ENCODE measurements at regions not wholly inside any gene's neighbourhood (a gene's known extent, or its start where the extent isn't known, plus 50 kb on each side); places are given as distances from the start of the nearest gene placed in this dataset.

- ChIA-PET CTCF (no interaction called here), POLR2A (no interaction called here)
- no peak for ATAC-seq
- DNase-seq (ENCODE audit: low read depth in 1 of 2, low spot score in 1 of 2), result no peak
- H3K4me2 ChIP-seq, result no peak overlapping the region
- no peaks in the 10 kb centered on the region for H3K4me1 ChIP-seq
- H3K4me3 ChIP-seq, result no peak overlapping the region
- H3K9me3 ChIP-seq, result no peaks in the 10 kb centered on the region; the same call in 2 of the 3 replicates
- WGBS (ENCODE audit: missing lambda C conversion rate), result 24% methylated on average over 3 of the region's 3 CpGs
- no peak overlapping the region for H3K27ac ChIP-seq
- TF ChIP-seq KDM5A (IDR thresholded peaks at IDR 0.05), result no peak
- TF ChIP-seq, protein P1, sequence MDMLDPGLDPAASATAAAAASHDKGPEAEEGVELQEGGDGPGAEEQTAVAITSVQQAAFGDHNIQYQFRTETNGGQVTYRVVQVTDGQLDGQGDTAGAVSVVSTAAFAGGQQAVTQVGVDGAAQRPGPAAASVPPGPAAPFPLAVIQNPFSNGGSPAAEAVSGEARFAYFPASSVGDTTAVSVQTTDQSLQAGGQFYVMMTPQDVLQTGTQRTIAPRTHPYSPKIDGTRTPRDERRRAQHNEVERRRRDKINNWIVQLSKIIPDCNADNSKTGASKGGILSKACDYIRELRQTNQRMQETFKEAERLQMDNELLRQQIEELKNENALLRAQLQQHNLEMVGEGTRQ (IDR thresholded peaks at IDR 0.05), result no peak
- TF ChIP-seq ZSCAN20 (CRISPR knock-in tag; IDR thresholded peaks at IDR 0.05), result no peak
- TF ChIP-seq, protein P2, sequence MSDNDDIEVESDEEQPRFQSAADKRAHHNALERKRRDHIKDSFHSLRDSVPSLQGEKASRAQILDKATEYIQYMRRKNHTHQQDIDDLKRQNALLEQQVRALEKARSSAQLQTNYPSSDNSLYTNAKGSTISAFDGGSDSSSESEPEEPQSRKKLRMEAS (IDR thresholded peaks at IDR 0.05), result no peak
- TF ChIP-seq BHLHE40 (IDR thresholded peaks at IDR 0.05; ENCODE audit: low read depth, low read length), result no peak
- FAIRE-seq, result no peak
These were observed 168.5 kb upstream of the TCERG1L start for GRCh38 chr10:131480066-131480465.

- Histone ChIP-seq H3K4me3 (no peak overlapping the region), H3K4me1 (no peaks in the 10 kb centered on the region), H3K27ac (no peak overlapping the region), H3K9me3 (no peaks in the 10 kb centered on the region; the same call in 2 of the 3 replicates), H3K4me2 (no peak overlapping the region)
- 9% methylated on average over 7 of the region's 7 CpGs for WGBS (ENCODE audit: missing lambda C conversion rate)
- ChIA-PET CTCF (interaction anchor here (0.6 kb wide), 1 partner anchor 54 kb away, joined by 4 read pairs; no protein-coding TSS in a partner anchor), POLR2A (no interaction called here)
- DNase-seq (ENCODE audit: low read depth in 1 of 2, low spot score in 1 of 2) (no peak), FAIRE-seq (no peak), ATAC-seq (no peak)
- TF ChIP-seq MAZ (IDR thresholded peaks at IDR 0.05; ENCODE audit: borderline replicate concordance, low read depth, low read length) (no peak), HDAC2 (IDR thresholded peaks at IDR 0.05) (no peak), CBX8 (IDR thresholded peaks at IDR 0.05) (no peak), POLR2AphosphoS2 (conservative IDR thresholded peaks at IDR 0.05; ENCODE audit: low read length) (no peak), CHD4 (IDR thresholded peaks at IDR 0.05; ENCODE audit: borderline replicate concordance) (no peak), KDM5A (IDR thresholded peaks at IDR 0.05) (no peak), EP300 (IDR thresholded peaks at IDR 0.05) (no peak), NFE2L2 (conservative IDR thresholded peaks at IDR 0.05; ENCODE audit: low read length) (no peak), EHMT2 (IDR thresholded peaks at IDR 0.05; ENCODE audit: low read depth) (no peak), HES2 (IDR thresholded peaks at IDR 0.05) (no peak), GATA3 (IDR thresholded peaks at IDR 0.05; ENCODE audit: borderline replicate concordance) (no peak), ZC3H11A (IDR thresholded peaks at IDR 0.05) (no peak)
- TF ChIP-seq, protein P1 (IDR thresholded peaks at IDR 0.05), result no peak
- TF ChIP-seq, protein P3, sequence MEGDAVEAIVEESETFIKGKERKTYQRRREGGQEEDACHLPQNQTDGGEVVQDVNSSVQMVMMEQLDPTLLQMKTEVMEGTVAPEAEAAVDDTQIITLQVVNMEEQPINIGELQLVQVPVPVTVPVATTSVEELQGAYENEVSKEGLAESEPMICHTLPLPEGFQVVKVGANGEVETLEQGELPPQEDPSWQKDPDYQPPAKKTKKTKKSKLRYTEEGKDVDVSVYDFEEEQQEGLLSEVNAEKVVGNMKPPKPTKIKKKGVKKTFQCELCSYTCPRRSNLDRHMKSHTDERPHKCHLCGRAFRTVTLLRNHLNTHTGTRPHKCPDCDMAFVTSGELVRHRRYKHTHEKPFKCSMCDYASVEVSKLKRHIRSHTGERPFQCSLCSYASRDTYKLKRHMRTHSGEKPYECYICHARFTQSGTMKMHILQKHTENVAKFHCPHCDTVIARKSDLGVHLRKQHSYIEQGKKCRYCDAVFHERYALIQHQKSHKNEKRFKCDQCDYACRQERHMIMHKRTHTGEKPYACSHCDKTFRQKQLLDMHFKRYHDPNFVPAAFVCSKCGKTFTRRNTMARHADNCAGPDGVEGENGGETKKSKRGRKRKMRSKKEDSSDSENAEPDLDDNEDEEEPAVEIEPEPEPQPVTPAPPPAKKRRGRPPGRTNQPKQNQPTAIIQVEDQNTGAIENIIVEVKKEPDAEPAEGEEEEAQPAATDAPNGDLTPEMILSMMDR (IDR thresholded peaks at IDR 0.05), result no peak
These were observed 169.3 kb upstream of the TCERG1L start for GRCh38 chr10:131480861-131481260.

GRCh38 chr10:131485732-131486131 lies 174.2 kb upstream of the TCERG1L start:
- 2% methylated on average over 2 of the region's 2 CpGs for WGBS (ENCODE audit: missing lambda C conversion rate)
- Histone ChIP-seq H3K9me3 (peaks cover 6% of the 10 kb centered on the region; the same call in 1 of the 3 replicates), H3K4me1 (no peaks in the 10 kb centered on the region), H3K4me2 (no peak overlapping the region), H3K27ac (no peak overlapping the region), H3K4me3 (no peak overlapping the region)
- ATAC-seq, result no peak
- POLR2A ChIA-PET, result no interaction called here
- DNase-seq (ENCODE audit: low read depth in 1 of 2, low spot score in 1 of 2), result no peak
- FAIRE-seq, result no peak
- CTCF ChIA-PET, result no interaction called here
- no peak for TF ChIP-seq GATA3 (IDR thresholded peaks at IDR 0.05; ENCODE audit: borderline replicate concordance)
- no peak for TF ChIP-seq CHD2 (IDR thresholded peaks at IDR 0.05; ENCODE audit: low read length, partially characterized antibody)
- TF ChIP-seq EHF (CRISPR knock-in tag; IDR thresholded peaks at IDR 0.05), result no peak
- no peak for TF ChIP-seq NR3C1 (IDR thresholded peaks at IDR 0.05)
- no peak for TF ChIP-seq KDM5A (IDR thresholded peaks at IDR 0.05)
- no peak for TF ChIP-seq CBX2 (IDR thresholded peaks at IDR 0.05; ENCODE audit: borderline replicate concordance, low read depth)
- TF ChIP-seq, protein P4, sequence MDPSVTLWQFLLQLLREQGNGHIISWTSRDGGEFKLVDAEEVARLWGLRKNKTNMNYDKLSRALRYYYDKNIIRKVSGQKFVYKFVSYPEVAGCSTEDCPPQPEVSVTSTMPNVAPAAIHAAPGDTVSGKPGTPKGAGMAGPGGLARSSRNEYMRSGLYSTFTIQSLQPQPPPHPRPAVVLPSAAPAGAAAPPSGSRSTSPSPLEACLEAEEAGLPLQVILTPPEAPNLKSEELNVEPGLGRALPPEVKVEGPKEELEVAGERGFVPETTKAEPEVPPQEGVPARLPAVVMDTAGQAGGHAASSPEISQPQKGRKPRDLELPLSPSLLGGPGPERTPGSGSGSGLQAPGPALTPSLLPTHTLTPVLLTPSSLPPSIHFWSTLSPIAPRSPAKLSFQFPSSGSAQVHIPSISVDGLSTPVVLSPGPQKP (IDR thresholded peaks at IDR 0.05; ENCODE audit: low read depth, low read length), result no peak
- no peak for TF ChIP-seq FOSB (CRISPR knock-in tag; IDR thresholded peaks at IDR 0.05)
- no peak for TF ChIP-seq ATOH8 (CRISPR knock-in tag; IDR thresholded peaks at IDR 0.05; ENCODE audit: low read depth)
- TF ChIP-seq CHD4 (IDR thresholded peaks at IDR 0.05; ENCODE audit: borderline replicate concordance), result no peak
- TF ChIP-seq CEBPB (IDR thresholded peaks at IDR 0.05), result no peak
- no peak for TF ChIP-seq HES2 (IDR thresholded peaks at IDR 0.05)
- TF ChIP-seq RCOR1 (IDR thresholded peaks at IDR 0.05; ENCODE audit: low read depth, low read length), result no peak
- TF ChIP-seq, protein P3 (IDR thresholded peaks at IDR 0.05), result no peak
- no peak for TF ChIP-seq SREBF2 (IDR thresholded peaks at IDR 0.05)
